ENCODE measurements at regions not wholly inside any gene's neighbourhood (a gene's known extent, or its start where the extent isn't known, plus 50 kb on each side); places are given as distances from the start of the nearest gene placed in this dataset.

- TF ChIP-seq CTCF (IDR thresholded peaks at IDR 0.05) (no peak), POLR2AphosphoS5 (IDR thresholded peaks at IDR 0.05) (no peak), POLR2A (IDR thresholded peaks at IDR 0.05; ENCODE audit: low read depth) (no peak), EP300 (IDR thresholded peaks at IDR 0.05) (no peak)
Measured at GRCh38 chr18:22490429-22490846, 72.7 kb upstream of the CTAGE1 start.
